Right atrium auricular region (tissue), 2 donors: ENCODE measurements at regions not wholly inside any gene's neighbourhood (a gene's known extent, or its start where the extent isn't known, plus 50 kb on each side); places are given as distances from the start of the nearest gene placed in this dataset.

Experiments used
- DNase-seq: peaks from one replicate; pipeline ENCODE4 v3.0.0-alpha.2; 2019; ENCODE audit warnings: low spot score
- H3K27ac ChIP-seq, 2 donors: fragments of 200-600 bp; sonication (generic); 1 replicate in 1 of 2; 2 replicates in 1 of 2; pipeline ENCODE4 v1.5.1; 2016 to 2019
- H3K27me3 ChIP-seq, 2 donors: fragments of 200-600 bp; sonication (generic); one replicate each; pipeline versions ENCODE4 v1.5.1 to v1.6.0; 2017 to 2019
- H3K36me3 ChIP-seq: fragments of 200-600 bp; sonication (generic); one replicate; pipeline ENCODE4 v1.5.1; 2016
- H3K4me1 ChIP-seq, 2 donors: fragments of 200-600 bp; sonication (generic); one replicate each; pipeline versions ENCODE4 v1.5.1 to v1.6.0; 2017 to 2019
- H3K4me3 ChIP-seq, 2 donors: fragments of 200-600 bp; sonication (generic); 1 replicate in 1 of 2; 2 replicates in 1 of 2; pipeline ENCODE4 v1.5.1; 2017 to 2019; ENCODE audit warnings: mild to moderate bottlenecking in 1 of 2, moderate library complexity in 1 of 2
- H3K9me3 ChIP-seq, 2 donors: fragments of 200-600 bp; sonication (generic); one replicate each; pipeline ENCODE4 v1.5.1; 2019
- CTCF ChIP-seq, 2 donors: fragments of 200-600 bp; sonication (generic); IDR thresholded peaks; one replicate each; pipeline ENCODE4 v1.5.1; 2019; ENCODE audit warnings: antibody characterized with exemption in 2 of 2

- Histone ChIP-seq H3K27me3 (no peaks in the 10 kb centered on the region), H3K9me3 (no peaks in the 10 kb centered on the region), H3K36me3 (no peaks in the 10 kb centered on the region), H3K4me3 (no peak overlapping the region), H3K27ac (no peak overlapping the region), H3K4me1 (peaks cover 0 to 5% of the 10 kb centered on the region in 2 donors)
- no peak for TF ChIP-seq CTCF (IDR thresholded peaks at IDR 0.05)
- DNase-seq = no peak
Observed at GRCh38 chr6:100179576-100179975, 185.6 kb upstream of the MCHR2 start.

GRCh38 chr6:100177956-100178355 is 183.9 kb upstream of the MCHR2 start:
- no peaks in the 10 kb centered on the region for H3K36me3 ChIP-seq
- H3K27me3 ChIP-seq = no peaks in the 10 kb centered on the region
- DNase-seq = no peak
- TF ChIP-seq CTCF (IDR thresholded peaks at IDR 0.05) = no peak
- no peak overlapping the region for H3K4me3 ChIP-seq
- H3K27ac ChIP-seq = no peak overlapping the region
- H3K9me3 ChIP-seq = no peaks in the 10 kb centered on the region
- H3K4me1 ChIP-seq = peaks cover 0 to 5% of the 10 kb centered on the region in 2 donors

- no peak for DNase-seq
- Histone ChIP-seq H3K27ac (peak overlapping the region in 1 of 2 donors; percentile 27), H3K9me3 (no peaks in the 10 kb centered on the region), H3K4me1 (peaks cover 0 to 5% of the 10 kb centered on the region in 2 donors), H3K4me3 (no peak overlapping the region), H3K27me3 (no peaks in the 10 kb centered on the region), H3K36me3 (no peaks in the 10 kb centered on the region)
- no peak for TF ChIP-seq CTCF (IDR thresholded peaks at IDR 0.05)
Observed at GRCh38 chr6:100176951-100177710, 183.1 kb upstream of the MCHR2 start.

- Histone ChIP-seq H3K4me3 (no peak overlapping the region), H3K36me3 (no peaks in the 10 kb centered on the region), H3K27ac (peak overlapping the region in 1 of 2 donors; percentile 27), H3K9me3 (no peaks in the 10 kb centered on the region), H3K27me3 (no peaks in the 10 kb centered on the region), H3K4me1 (peaks cover 0 to 5% of the 10 kb centered on the region in 2 donors)
- no peak for DNase-seq
- peak in 1 of 2 donors; percentile 42 for TF ChIP-seq CTCF (IDR thresholded peaks at IDR 0.05)
Observed at GRCh38 chr6:100176311-100176950, 182.4 kb upstream of the MCHR2 start.

- H3K27ac ChIP-seq = peak overlapping the region in 1 of 2 donors; percentile 27
- no peak for DNase-seq
- no peaks in the 10 kb centered on the region for H3K36me3 ChIP-seq
- no peaks in the 10 kb centered on the region for H3K9me3 ChIP-seq
- peaks cover 0 to 5% of the 10 kb centered on the region in 2 donors for H3K4me1 ChIP-seq
- H3K27me3 ChIP-seq = no peaks in the 10 kb centered on the region
- no peak overlapping the region for H3K4me3 ChIP-seq
- TF ChIP-seq CTCF (IDR thresholded peaks at IDR 0.05) = no peak
Observed at GRCh38 chr6:100175814-100176310, 181.8 kb upstream of the MCHR2 start.
